HG03095 (cell line): ENCODE measurements at regions not wholly inside any gene's neighbourhood (a gene's known extent, or its start where the extent isn't known, plus 50 kb on each side); places are given as distances from the start of the nearest gene placed in this dataset.

Source experiments
- ATAC-seq: cut with Tn5 transposase; IDR thresholded peaks from one replicate; pipeline ENCODE4 v1.9.1; 2021; ENCODE audit warnings: moderate library complexity; ENCODE audit not compliant: unreplicated experiment

DNA sequence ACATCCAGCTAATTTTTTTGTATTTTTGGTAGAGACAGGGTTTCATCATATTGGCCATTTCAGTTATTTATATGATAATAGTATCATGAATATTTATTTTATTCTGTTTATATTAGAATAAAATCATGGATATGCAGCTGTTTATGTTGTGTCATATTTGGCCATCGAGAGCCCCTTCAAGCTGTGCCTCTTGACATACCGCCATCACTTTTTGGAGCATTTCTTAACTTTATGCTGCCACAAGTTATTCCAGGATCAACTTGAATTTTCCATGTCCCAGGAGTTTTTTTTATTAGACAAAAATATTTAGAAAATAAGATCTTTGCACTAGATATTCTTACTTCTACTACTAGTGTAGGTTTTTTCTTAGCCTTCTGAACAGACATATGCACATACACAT is 1067.0 kb upstream of the LRRTM3 start:
- ATAC-seq: no peak

DNA sequence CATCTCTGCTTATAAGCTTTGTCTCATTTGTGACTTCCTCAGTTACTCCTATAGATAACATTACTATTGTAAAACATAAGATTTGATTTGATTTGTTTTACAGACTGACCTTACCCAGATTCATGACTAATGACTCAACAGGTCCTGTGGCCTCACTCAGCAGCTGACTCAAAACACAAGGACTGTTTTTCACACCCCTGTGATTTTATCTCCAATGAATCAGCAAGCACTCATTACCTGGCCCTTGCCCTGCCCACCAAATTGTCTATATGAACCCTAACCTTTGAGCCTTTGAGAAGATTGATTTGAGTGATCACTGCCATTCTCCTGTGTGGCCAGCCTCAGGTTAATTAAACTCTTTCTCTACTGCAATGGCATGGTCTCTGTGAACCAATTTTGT is 1064.6 kb upstream of the LRRTM3 start:
- ATAC-seq: peak; percentile 85
